H1 (cell line): ENCODE measurements at regions not wholly inside any gene's neighbourhood (a gene's known extent, or its start where the extent isn't known, plus 50 kb on each side); places are given as distances from the start of the nearest gene placed in this dataset.

Source experiments
- CTCF ChIA-PET: fragments of 300-600 bp; sonication (Branson Sonifier 250); formaldehyde crosslinking; loops from one replicate; lab custom pipeline; 2021; ENCODE audit not compliant: partially characterized antibody; lab: Charles Lee
- POLR2A ChIA-PET: fragments of 300-600 bp; sonication (Branson Sonifier 250); formaldehyde crosslinking; loops from one replicate; lab custom pipeline; 2021; ENCODE audit warnings: inconsistent platforms; ENCODE audit not compliant: partially characterized antibody; lab: Charles Lee
- DNase-seq, 2 experiments: peaks; one replicate each; pipeline versions ENCODE4 v3.0.0 to v3.0.0-alpha.2; 2010 to 2022; ENCODE audit warnings: low spot score in 2 of 2, low read depth in 1 of 2, mixed read lengths in 1 of 2
- FAIRE-seq: peaks from 2 replicates; lab custom pipeline; 2011; peaks lifted over from hg19 to GRCh38; lab: Jason Lieb, UNC
- H2AFZ ChIP-seq: 2 replicates; pipeline ENCODE4 v1.8.1; 2012; ENCODE audit warnings: low read length, inconsistent platforms
- H2AK5ac ChIP-seq: 2 replicates; pipeline ENCODE4 v1.6.1; 2013; ENCODE audit warnings: low read depth, low read length
- H2BK120ac ChIP-seq: replicated peaks from 2 replicates; pipeline ENCODE3; 2013; ENCODE audit warnings: low read depth, low read length, inconsistent platforms
- H2BK12ac ChIP-seq: 2 replicates; pipeline ENCODE4 v1.6.1; 2013; ENCODE audit warnings: low read depth, low read length
- H2BK15ac ChIP-seq: 2 replicates; pipeline ENCODE4 v1.6.1; 2013; ENCODE audit warnings: low read length
- H2BK20ac ChIP-seq: 2 replicates; pipeline ENCODE4 v1.6.1; 2013; ENCODE audit warnings: low read length
- H2BK5ac ChIP-seq: 2 replicates; pipeline ENCODE4 v1.6.1; 2013; ENCODE audit warnings: low read depth, low read length
- H3K14ac ChIP-seq: 2 replicates; pipeline ENCODE4 v1.6.1; 2013; ENCODE audit warnings: inconsistent platforms; ENCODE audit not compliant: insufficient read length
- H3K18ac ChIP-seq: 2 replicates; pipeline ENCODE4 v1.6.1; 2013; ENCODE audit warnings: low read length; ENCODE audit errors: extremely low read depth
- H3K23ac ChIP-seq: 2 replicates; pipeline ENCODE4 v1.6.1; 2013; ENCODE audit warnings: inconsistent platforms; ENCODE audit not compliant: insufficient read length
- H3K23me2 ChIP-seq: 2 replicates; pipeline ENCODE4 v1.6.1; 2013; ENCODE audit warnings: low read depth, low read length
- H3K27ac ChIP-seq: 2 replicates; pipeline ENCODE4 v1.6.1; 2011; ENCODE audit warnings: low read depth, low read length, inconsistent platforms
- H3K27me3 ChIP-seq, 4 experiments: replicated peaks in 1 of 4; 1 replicate in 1 of 4; 2 replicates in 3 of 4; pipeline versions ENCODE4 v1.6.1 to v1.8.1; 2011 to 2013; ENCODE audit warnings: low read length in 3 of 4, mild to moderate bottlenecking in 3 of 4, inconsistent platforms in 2 of 4, mixed read lengths in 2 of 4, moderate library complexity in 1 of 4; ENCODE audit not compliant: control insufficient read depth in 3 of 4, insufficient read depth in 3 of 4; ENCODE audit errors: extremely low read depth in 1 of 4
- H3K36me3 ChIP-seq, 4 experiments: 2 replicates each; pipeline versions ENCODE4 v1.6.1 to v1.8.1; 2011 to 2013; ENCODE audit warnings: mild to moderate bottlenecking in 4 of 4, low read length in 3 of 4, moderate library complexity in 2 of 4, control low read depth in 1 of 4, inconsistent platforms in 1 of 4; ENCODE audit not compliant: insufficient read depth in 4 of 4, control insufficient read depth in 2 of 4
- H3K4ac ChIP-seq: replicated peaks from 2 replicates; pipeline ENCODE3; 2013; ENCODE audit warnings: low read length, low read depth, mixed read lengths, inconsistent platforms; ENCODE audit not compliant: insufficient read length
- H3K4me1 ChIP-seq, 4 experiments: replicated peaks in 1 of 4; 1 replicate in 1 of 4; 2 replicates in 3 of 4; pipeline versions ENCODE4 v1.6.1 to v1.8.1; 2011 to 2013; ENCODE audit warnings: low read length in 3 of 4, inconsistent platforms in 2 of 4, mixed read lengths in 1 of 4; ENCODE audit not compliant: insufficient read depth in 4 of 4, control insufficient read depth in 3 of 4
- H3K4me2 ChIP-seq, 2 experiments: 2 replicates each; pipeline versions ENCODE4 v1.6.1 to v1.8.1; 2011 to 2013; ENCODE audit warnings: low read depth in 2 of 2, low read length in 2 of 2, control low read depth in 1 of 2, inconsistent platforms in 1 of 2, mild to moderate bottlenecking in 1 of 2; ENCODE audit not compliant: insufficient read depth in 1 of 2
- H3K4me3 ChIP-seq, 4 experiments: fragments of 200-600, 300-600 bp in 1 of 4; sonication (generic), shearing (Covaris generic), sonication (Bioruptor Twin) in 1 of 4; 2 replicates each; pipeline versions ENCODE4 v1.5.1 to v1.8.1; 2011 to 2016; ENCODE audit warnings: low read length in 4 of 4, low read depth in 3 of 4, control low read depth in 2 of 4, inconsistent platforms in 2 of 4, mild to moderate bottlenecking in 2 of 4, mixed read lengths in 1 of 4, moderate library complexity in 1 of 4; ENCODE audit not compliant: insufficient read depth in 2 of 4; ENCODE audit errors: extremely low read depth in 1 of 4
- H3K56ac ChIP-seq: replicated peaks from 2 replicates; pipeline ENCODE3; 2013; ENCODE audit warnings: low read depth, mild to moderate bottlenecking, mixed read lengths, low read length, inconsistent platforms; ENCODE audit not compliant: insufficient read length
- H3K79me1 ChIP-seq: 2 replicates; pipeline ENCODE4 v1.6.1; 2013; ENCODE audit warnings: low read depth, low read length, control low read depth
- H3K79me2 ChIP-seq, 2 experiments: 2 replicates each; pipeline versions ENCODE4 v1.6.1 to v1.8.1; 2012 to 2013; ENCODE audit warnings: low read length in 2 of 2, mild to moderate bottlenecking in 2 of 2, inconsistent platforms in 1 of 2; ENCODE audit not compliant: insufficient read depth in 2 of 2, control insufficient read depth in 1 of 2
- H3K9ac ChIP-seq, 4 experiments: replicated peaks in 1 of 4; 1 replicate in 1 of 4; 2 replicates in 3 of 4; pipeline versions ENCODE4 v1.6.1 to v1.8.1; 2011 to 2013; ENCODE audit warnings: low read depth in 3 of 4, low read length in 3 of 4, control low read depth in 2 of 4, mild to moderate bottlenecking in 2 of 4, moderate library complexity in 2 of 4, inconsistent platforms in 1 of 4; ENCODE audit errors: extremely low read depth in 1 of 4
- H3K9me3 ChIP-seq, 2 experiments: 2 replicates each; pipeline versions ENCODE4 v1.6.1 to v1.8.1; 2012 to 2013; ENCODE audit warnings: mild to moderate bottlenecking in 2 of 2, moderate library complexity in 2 of 2, control low read depth in 1 of 2, inconsistent platforms in 1 of 2, low read depth in 1 of 2, low read length in 1 of 2, mixed read lengths in 1 of 2; ENCODE audit not compliant: insufficient read depth in 2 of 2
- H4K20me1 ChIP-seq, 2 experiments: replicated peaks in 1 of 2; 2 replicates each; pipeline versions ENCODE3 to v1.8.1; 2011 to 2013; ENCODE audit warnings: inconsistent platforms in 2 of 2, low read length in 2 of 2, mild to moderate bottlenecking in 1 of 2; ENCODE audit not compliant: insufficient read depth in 2 of 2, control insufficient read depth in 1 of 2
- H4K5ac ChIP-seq: 2 replicates; pipeline ENCODE4 v1.6.1; 2013; ENCODE audit warnings: low read length, low read depth, mixed read lengths, inconsistent platforms; ENCODE audit not compliant: insufficient read length
- H4K8ac ChIP-seq: 2 replicates; pipeline ENCODE4 v1.8.0; 2013; ENCODE audit warnings: mild to moderate bottlenecking, moderate library complexity, low read length, inconsistent platforms; ENCODE audit not compliant: insufficient read depth; ENCODE audit errors: extremely low read depth
- H4K91ac ChIP-seq: replicated peaks from 2 replicates; pipeline ENCODE3; 2013; ENCODE audit warnings: low read length, mixed read lengths, inconsistent platforms; ENCODE audit not compliant: insufficient read length
- BRCA1 ChIP-seq: IDR thresholded peaks from 2 replicates; pipeline ENCODE4 v1.6.1; 2012; ENCODE audit warnings: low read depth, low read length, improper control_type of control experiment
- CEBPB ChIP-seq: IDR thresholded peaks from 2 replicates; pipeline ENCODE4 v1.6.1; 2012; ENCODE audit warnings: low read depth, low read length
- PHF8 ChIP-seq: fragments of 200-600 bp; sonication (generic); conservative IDR thresholded peaks from 2 replicates; pipeline ENCODE4 v1.7.1; 2012; ENCODE audit warnings: low read depth, mild to moderate bottlenecking, inconsistent platforms, low read length, moderate library complexity
- RAD21 ChIP-seq, 2 experiments: IDR thresholded peaks in 1 of 2; conservative IDR thresholded peaks in 1 of 2; 2 replicates each; pipeline ENCODE4 v1.6.1; 2011; ENCODE audit warnings: low read depth in 2 of 2, low read length in 2 of 2, improper control_type of control experiment in 1 of 2, inconsistent platforms in 1 of 2, mild to moderate bottlenecking in 1 of 2, moderate library complexity in 1 of 2
- SUZ12 ChIP-seq: fragments of 200-600 bp; sonication (generic); IDR thresholded peaks from 2 replicates; pipeline ENCODE4 v1.6.1; 2012; ENCODE audit warnings: mild to moderate bottlenecking, inconsistent platforms, low read length, moderate library complexity, mixed read lengths
- ZNF274 ChIP-seq: IDR thresholded peaks from 2 replicates; pipeline ENCODE4 v1.7.0; 2012; ENCODE audit warnings: low read length, borderline replicate concordance; ENCODE audit errors: extremely low read depth
- WGBS, 2 experiments: shearing (Covaris generic) in 1 of 2; methylation state at CpG; one replicate each; pipeline versions ENCODE4 v1.1.6 to v1.1.7; 2013 to 2015; ENCODE audit warnings: low lambda C conversion rate in 2 of 2, mixed read lengths in 2 of 2, inconsistent platforms in 1 of 2, low coverage in 1 of 2, missing lambda C conversion rate in 1 of 2; ENCODE audit not compliant: insufficient replicate concordance in 2 of 2, insufficient coverage in 1 of 2, insufficient read length in 1 of 2; ENCODE audit errors: extremely low coverage in 1 of 2, missing lambda C conversion rate in 1 of 2; 5-methylcytosine and 5-hydroxymethylcytosine counted together
- TF ChIP-seq, protein P1 (sequence below): IDR thresholded peaks from 2 replicates; pipeline ENCODE4 v1.6.1; 2011; ENCODE audit warnings: low read length, improper control_type of control experiment
- TF ChIP-seq, protein P2 (sequence below), 3 experiments: IDR thresholded peaks; 1 replicate in 2 of 3; 2 replicates in 1 of 3; pipeline versions ENCODE4 v1.5.1 to v1.6.1; 2011; ENCODE audit warnings: low read length in 3 of 3, mild to moderate bottlenecking in 3 of 3, inconsistent platforms in 2 of 3, low read depth in 1 of 3, moderate library complexity in 1 of 3; ENCODE audit not compliant: insufficient read depth in 1 of 3; ENCODE audit errors: control extremely low read depth in 1 of 3

DNA sequence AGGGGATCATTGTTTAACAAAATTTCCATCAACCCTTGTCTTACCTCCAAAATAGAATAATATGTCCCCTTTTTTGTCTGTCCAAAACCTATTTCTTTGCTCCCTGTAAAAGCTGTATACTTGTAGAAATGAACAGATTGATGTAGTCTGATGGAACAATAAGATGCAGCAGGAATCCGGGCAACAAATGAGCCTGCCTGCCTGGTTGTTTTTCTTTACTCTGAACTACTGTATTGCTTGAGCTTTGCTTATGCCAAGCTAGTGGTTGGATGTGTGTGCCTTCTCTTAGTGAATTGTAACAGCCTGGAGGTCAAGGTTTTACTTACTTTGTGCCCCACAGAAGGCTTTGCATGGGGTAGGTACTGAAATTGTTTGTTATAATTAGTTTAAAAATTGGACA, 116.2 kb upstream of the TLL1 start:
- H2BK20ac ChIP-seq: no peak overlapping the region
- ChIA-PET CTCF (interaction anchor here (0.7 to 1.6 kb wide), 2 partner anchors 25 to 313 kb away, joined by 3 read pairs; no protein-coding TSS in a partner anchor), POLR2A (no interaction called here)
- no peak overlapping the region for H3K4ac ChIP-seq
- H4K5ac ChIP-seq: no peak overlapping the region
- H4K20me1 ChIP-seq: no peaks in the 10 kb centered on the region
- H4K91ac ChIP-seq: no peak overlapping the region
- no peak overlapping the region for H2AFZ ChIP-seq
- H3K9me3 ChIP-seq: no peaks in the 10 kb centered on the region
- no peak overlapping the region for H3K23ac ChIP-seq
- H3K27ac ChIP-seq: no peak overlapping the region
- H3K36me3 ChIP-seq: no peaks in the 10 kb centered on the region
- no peaks in the 10 kb centered on the region for H3K79me1 ChIP-seq
- peaks cover 0 to 9% (median 2%) of the 10 kb centered on the region in 4 experiments; a peak in 5 of 7 replicates for H3K4me1 ChIP-seq
- no peak for DNase-seq
- no peak overlapping the region for H3K18ac ChIP-seq
- TF ChIP-seq RAD21 (IDR thresholded peaks at IDR 0.05 in 1 of 2, conservative IDR thresholded peaks at IDR 0.05 in 1 of 2; ENCODE audit: low read depth in 2 of 2, low read length in 2 of 2): no peak
- TF ChIP-seq, protein P1, sequence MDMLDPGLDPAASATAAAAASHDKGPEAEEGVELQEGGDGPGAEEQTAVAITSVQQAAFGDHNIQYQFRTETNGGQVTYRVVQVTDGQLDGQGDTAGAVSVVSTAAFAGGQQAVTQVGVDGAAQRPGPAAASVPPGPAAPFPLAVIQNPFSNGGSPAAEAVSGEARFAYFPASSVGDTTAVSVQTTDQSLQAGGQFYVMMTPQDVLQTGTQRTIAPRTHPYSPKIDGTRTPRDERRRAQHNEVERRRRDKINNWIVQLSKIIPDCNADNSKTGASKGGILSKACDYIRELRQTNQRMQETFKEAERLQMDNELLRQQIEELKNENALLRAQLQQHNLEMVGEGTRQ: no peak
- no peak for TF ChIP-seq SUZ12
- no peak for TF ChIP-seq ZNF274
- no peak for TF ChIP-seq PHF8
- TF ChIP-seq, protein P2, sequence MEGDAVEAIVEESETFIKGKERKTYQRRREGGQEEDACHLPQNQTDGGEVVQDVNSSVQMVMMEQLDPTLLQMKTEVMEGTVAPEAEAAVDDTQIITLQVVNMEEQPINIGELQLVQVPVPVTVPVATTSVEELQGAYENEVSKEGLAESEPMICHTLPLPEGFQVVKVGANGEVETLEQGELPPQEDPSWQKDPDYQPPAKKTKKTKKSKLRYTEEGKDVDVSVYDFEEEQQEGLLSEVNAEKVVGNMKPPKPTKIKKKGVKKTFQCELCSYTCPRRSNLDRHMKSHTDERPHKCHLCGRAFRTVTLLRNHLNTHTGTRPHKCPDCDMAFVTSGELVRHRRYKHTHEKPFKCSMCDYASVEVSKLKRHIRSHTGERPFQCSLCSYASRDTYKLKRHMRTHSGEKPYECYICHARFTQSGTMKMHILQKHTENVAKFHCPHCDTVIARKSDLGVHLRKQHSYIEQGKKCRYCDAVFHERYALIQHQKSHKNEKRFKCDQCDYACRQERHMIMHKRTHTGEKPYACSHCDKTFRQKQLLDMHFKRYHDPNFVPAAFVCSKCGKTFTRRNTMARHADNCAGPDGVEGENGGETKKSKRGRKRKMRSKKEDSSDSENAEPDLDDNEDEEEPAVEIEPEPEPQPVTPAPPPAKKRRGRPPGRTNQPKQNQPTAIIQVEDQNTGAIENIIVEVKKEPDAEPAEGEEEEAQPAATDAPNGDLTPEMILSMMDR (IDR thresholded peaks at IDR 0.05; ENCODE audit: control extremely low read depth in 1 of 3, insufficient read depth in 1 of 3, low read depth in 1 of 3, low read length in 3 of 3): no peak
- TF ChIP-seq BRCA1: no peak
- TF ChIP-seq CEBPB: no peak
- no peaks in the 10 kb centered on the region for H3K23me2 ChIP-seq
- no peak overlapping the region for H2BK12ac ChIP-seq
- H3K4me3 ChIP-seq: no peak overlapping the region
- FAIRE-seq: no peak
- H2BK120ac ChIP-seq: no peak overlapping the region
- H2BK5ac ChIP-seq: no peak overlapping the region
- no peak overlapping the region for H4K8ac ChIP-seq
- 83% methylated on average over 1 of the region's 1 CpG; no CpG with 5 or more reads in 1 of the 2 experiments for WGBS, 2 experiments
- H3K79me2 ChIP-seq: no peaks in the 10 kb centered on the region
- no peak overlapping the region for H2AK5ac ChIP-seq
- H3K14ac ChIP-seq: no peak overlapping the region
- no peak overlapping the region for H2BK15ac ChIP-seq
- no peak overlapping the region for H3K4me2 ChIP-seq
- H3K27me3 ChIP-seq: no peaks in the 10 kb centered on the region
- no peak overlapping the region for H3K9ac ChIP-seq
- no peak overlapping the region for H3K56ac ChIP-seq
